HFF-Myc (cell line): ENCODE measurements at regions not wholly inside any gene's neighbourhood (a gene's known extent, or its start where the extent isn't known, plus 50 kb on each side); places are given as distances from the start of the nearest gene placed in this dataset.
"Not testable (repeated sequence)": the region's sequence is repeated elsewhere in the genome, so short reads cannot be mapped to it uniquely, and the experiment has no call there.

Experiments
- DNase-seq: peaks from one replicate; pipeline ENCODE4 v3.0.0-alpha.2; 2011; ENCODE audit warnings: low read depth; ENCODE audit errors: extremely low read depth
- H3K4me3 ChIP-seq: replicated peaks from 2 replicates; pipeline ENCODE4 v1.5.1; 2011; ENCODE audit warnings: low read depth, mild to moderate bottlenecking, control low read depth, low read length
- TF ChIP-seq, protein P1 (sequence below): IDR thresholded peaks from 2 replicates; pipeline ENCODE4 v1.5.1; 2012; ENCODE audit warnings: mild to moderate bottlenecking, low read depth, low read length, control low read depth; ENCODE audit errors: missing control alignments

DNA sequence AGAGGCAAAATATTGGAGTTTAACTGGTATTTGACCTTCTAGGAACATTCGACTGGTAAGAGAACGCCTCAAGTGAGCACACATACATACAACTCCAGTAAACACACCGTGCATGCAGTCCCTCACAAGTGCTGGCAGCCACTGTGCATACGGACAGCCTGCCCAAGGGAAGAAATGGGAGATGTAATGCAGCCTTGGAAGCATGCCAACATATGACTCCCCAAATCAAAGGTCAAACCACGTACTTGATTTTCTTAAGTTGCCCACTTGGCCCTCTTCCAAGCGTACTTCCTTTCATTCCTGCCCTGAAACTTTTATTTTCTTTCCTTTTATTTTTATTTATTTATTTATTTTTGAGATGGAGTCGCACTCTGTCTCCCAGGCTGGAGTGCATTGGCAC lies 206.6 kb downstream of the SPRY1 start:
- no peak overlapping the region for H3K4me3 ChIP-seq
- no peak for DNase-seq
- TF ChIP-seq, protein P1, sequence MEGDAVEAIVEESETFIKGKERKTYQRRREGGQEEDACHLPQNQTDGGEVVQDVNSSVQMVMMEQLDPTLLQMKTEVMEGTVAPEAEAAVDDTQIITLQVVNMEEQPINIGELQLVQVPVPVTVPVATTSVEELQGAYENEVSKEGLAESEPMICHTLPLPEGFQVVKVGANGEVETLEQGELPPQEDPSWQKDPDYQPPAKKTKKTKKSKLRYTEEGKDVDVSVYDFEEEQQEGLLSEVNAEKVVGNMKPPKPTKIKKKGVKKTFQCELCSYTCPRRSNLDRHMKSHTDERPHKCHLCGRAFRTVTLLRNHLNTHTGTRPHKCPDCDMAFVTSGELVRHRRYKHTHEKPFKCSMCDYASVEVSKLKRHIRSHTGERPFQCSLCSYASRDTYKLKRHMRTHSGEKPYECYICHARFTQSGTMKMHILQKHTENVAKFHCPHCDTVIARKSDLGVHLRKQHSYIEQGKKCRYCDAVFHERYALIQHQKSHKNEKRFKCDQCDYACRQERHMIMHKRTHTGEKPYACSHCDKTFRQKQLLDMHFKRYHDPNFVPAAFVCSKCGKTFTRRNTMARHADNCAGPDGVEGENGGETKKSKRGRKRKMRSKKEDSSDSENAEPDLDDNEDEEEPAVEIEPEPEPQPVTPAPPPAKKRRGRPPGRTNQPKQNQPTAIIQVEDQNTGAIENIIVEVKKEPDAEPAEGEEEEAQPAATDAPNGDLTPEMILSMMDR = no peak

DNA sequence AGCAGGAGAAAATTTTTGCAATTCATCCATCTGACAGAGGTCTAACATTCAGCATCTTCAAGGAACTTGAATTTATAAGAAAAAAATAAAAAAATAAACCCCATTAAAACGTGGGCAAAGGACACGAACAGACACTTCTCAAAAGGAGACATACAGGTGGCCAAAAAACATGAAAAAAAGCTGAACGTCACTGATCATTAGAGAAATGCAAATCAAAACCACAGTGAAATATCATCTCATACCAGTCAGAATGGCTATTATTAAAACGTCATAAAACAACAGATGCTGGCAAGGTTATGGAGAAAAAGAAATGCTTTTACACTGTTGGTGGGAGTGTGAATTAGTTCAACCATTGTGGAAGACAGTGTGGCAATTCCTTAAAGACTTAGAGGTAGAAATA lies 209.2 kb downstream of the SPRY1 start:
- DNase-seq, H3K4me3 ChIP-seq: not testable (repeated sequence)

DNA sequence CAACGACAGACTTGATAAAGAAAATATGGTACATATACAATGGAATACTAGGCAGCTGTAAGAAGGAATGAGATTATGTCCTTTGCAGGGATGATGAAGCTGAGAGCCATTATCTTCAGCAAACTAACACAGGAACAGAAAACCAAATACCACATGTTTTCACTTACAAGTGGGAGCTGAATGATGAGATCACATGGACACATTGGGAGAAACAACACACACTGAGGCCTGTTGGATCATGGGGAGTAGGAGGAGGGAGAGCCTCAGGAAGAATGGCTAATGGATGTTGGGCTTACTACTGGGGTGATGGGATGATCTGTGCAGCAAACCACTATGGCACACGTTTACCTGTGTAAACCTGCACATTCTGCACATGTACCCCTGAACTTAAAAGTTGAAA lies 209.7 kb downstream of the SPRY1 start:
- no peak overlapping the region for H3K4me3 ChIP-seq
- TF ChIP-seq, protein P1 = no peak
- DNase-seq = no peak

DNA sequence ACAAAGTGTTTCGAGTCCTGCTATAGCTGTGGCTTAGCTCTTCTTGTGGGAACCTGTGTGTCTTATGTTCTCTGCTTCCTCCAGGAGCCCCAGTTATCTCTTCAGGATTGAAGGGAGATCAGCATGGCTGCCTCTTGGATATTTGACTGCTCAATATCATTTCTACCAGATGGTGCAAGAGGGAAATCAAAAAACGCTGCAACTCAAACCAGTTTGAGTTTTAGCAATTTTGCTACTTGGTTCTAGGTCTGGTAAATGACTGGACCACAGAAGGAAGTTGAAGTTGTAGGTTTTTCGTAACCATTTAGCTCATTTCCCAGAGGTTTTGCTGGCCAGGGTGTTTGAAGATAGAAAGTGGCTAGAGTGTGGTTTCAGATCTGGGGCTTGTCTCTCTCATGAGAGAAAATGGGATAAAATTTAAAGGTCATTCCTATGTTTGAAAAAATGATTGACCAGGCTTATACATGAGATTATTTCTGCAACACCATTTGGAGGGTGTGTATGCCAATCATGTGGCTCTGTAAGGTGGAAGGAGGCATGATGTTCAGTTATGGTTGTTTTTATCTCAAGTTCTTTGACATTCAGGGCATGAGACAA lies 210.4 kb downstream of the SPRY1 start:
- TF ChIP-seq, protein P1 = no peak
- H3K4me3 ChIP-seq = no peak overlapping the region
- no peak for DNase-seq

- TF ChIP-seq, protein P1 = no peak
- DNase-seq = no peak
- H3K4me3 ChIP-seq = no peak overlapping the region
Observed at GRCh38 chr4:123609829-123610228, 213.2 kb downstream of the SPRY1 start.

DNA sequence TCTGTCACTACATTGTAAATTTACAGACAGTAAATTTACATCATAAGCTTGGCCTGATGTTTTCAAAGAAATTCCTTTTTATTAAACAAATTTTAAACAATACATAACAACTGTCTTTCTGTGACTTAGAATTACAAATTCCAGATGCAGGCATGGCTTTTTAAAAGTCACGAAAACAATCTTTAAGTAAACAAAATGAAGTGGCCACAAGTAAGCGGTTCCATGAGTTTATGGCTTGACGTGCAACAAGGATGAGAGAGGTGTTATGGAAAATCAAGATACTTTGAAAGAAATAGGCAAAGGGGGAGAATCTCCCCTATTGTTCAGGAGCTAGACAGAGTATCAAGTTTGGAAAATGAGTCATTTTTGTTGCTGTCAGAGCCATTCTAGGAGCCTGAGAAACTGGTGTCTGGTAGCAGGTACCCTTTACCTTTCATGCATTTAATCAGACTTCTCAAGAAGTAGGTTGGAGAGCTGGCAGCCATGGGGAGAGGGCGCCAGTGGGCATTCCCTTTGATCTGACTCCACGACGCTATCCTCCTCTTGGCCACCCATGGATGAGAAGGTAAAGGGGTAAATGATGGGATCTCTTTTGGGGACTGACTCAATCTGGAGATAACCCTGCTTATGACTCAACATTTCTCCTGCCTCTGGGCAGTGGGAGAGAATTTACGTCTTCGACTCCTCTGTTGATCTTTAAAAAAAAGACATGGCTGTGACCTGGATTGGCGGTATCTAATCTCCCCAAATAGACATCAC lies 217.2 kb downstream of the SPRY1 start:
- TF ChIP-seq, protein P1 = no peak
- DNase-seq = no peak
- no peak overlapping the region for H3K4me3 ChIP-seq

- H3K4me3 ChIP-seq = no peak overlapping the region
- TF ChIP-seq, protein P1 = no peak
- DNase-seq = no peak
Observed at GRCh38 chr4:123615901-123616300, 219.3 kb downstream of the SPRY1 start.
